GM12874 (cell line): ENCODE measurements at regions not wholly inside any gene's neighbourhood (a gene's known extent, or its start where the extent isn't known, plus 50 kb on each side); places are given as distances from the start of the nearest gene placed in this dataset.

Source experiments
- TF ChIP-seq, protein P1 (sequence below): IDR thresholded peaks from 2 replicates; pipeline ENCODE4 v1.5.1; 2011; ENCODE audit warnings: low read depth, mild to moderate bottlenecking, control low read depth, low read length, moderate library complexity; ENCODE audit not compliant: insufficient read depth

- TF ChIP-seq, protein P1, sequence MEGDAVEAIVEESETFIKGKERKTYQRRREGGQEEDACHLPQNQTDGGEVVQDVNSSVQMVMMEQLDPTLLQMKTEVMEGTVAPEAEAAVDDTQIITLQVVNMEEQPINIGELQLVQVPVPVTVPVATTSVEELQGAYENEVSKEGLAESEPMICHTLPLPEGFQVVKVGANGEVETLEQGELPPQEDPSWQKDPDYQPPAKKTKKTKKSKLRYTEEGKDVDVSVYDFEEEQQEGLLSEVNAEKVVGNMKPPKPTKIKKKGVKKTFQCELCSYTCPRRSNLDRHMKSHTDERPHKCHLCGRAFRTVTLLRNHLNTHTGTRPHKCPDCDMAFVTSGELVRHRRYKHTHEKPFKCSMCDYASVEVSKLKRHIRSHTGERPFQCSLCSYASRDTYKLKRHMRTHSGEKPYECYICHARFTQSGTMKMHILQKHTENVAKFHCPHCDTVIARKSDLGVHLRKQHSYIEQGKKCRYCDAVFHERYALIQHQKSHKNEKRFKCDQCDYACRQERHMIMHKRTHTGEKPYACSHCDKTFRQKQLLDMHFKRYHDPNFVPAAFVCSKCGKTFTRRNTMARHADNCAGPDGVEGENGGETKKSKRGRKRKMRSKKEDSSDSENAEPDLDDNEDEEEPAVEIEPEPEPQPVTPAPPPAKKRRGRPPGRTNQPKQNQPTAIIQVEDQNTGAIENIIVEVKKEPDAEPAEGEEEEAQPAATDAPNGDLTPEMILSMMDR, result no peak
These were observed 119.4 kb upstream of the ACO1 start for GRCh38 chr9:32265037-32265436.

DNA sequence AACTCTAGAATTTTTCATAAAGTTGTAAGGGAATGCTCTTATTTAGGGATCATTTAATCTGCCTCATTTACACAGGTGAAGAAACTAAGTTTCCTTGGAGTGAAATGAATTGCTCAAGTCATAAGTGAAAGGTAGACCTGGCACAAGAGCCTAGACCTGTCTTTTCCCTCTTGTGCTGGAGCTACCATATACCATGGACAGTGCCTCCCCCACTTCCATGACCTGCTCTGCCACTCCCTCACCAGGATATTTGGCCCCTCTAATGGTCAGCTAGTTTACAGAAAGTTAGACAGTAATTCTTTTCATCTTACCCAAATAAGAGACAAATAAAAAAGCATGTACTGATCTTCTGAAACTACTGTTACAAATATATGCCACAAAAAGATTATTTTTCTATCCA is 105.5 kb upstream of the ACO1 start:
- TF ChIP-seq, protein P1, result no peak

- TF ChIP-seq, protein P1, result no peak
These were observed 94.7 kb upstream of the ACO1 start for GRCh38 chr9:32289756-32290155.

DNA sequence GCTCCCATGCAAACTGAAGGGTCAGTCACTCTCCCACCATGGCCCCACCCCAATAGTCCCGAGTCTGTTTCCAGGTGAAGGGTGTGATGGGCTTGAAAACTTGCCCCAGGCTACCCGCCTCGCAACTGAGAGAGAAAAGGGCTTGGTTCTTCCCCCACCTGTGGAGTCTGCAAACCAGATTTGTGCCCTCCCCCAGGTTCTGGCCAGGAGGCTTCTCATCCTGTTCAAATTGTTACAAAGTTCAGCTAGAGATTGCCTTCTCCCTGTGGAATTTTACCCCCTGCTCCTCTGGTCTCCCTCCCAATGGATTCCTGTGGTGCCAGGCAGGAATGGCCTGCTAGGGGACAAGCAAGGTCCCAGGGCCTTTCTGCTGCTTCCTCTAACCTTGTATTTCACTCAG is 93.1 kb upstream of the ACO1 start:
- TF ChIP-seq, protein P1, result no peak

DNA sequence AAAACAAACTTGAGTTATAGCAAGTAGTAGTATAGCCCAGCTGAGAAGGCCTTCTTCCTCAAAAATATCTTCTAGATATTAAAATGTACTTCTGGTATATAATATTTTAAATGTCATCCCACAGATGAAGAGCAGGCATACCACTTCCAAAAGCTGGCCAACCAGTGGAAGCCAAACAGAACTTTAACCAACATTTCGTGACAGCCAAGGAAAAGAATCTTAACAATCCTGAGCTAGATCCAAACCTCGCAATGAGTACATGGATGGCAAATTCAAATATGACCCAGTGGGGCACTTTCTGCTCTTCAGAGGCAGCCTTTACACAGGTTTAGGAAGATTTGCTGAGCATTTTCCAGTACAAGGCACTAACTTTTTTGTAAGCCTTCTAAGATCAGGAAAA is 91.8 kb upstream of the ACO1 start:
- TF ChIP-seq, protein P1, result no peak

GRCh38 chr9:32293091-32293490 is 91.4 kb upstream of the ACO1 start:
- TF ChIP-seq, protein P1, result no peak

GRCh38 chr9:32294106-32294505 is 90.3 kb upstream of the ACO1 start:
- TF ChIP-seq, protein P1, result no peak

- TF ChIP-seq, protein P1, result no peak
These were observed 84.1 kb upstream of the ACO1 start for GRCh38 chr9:32300373-32300772.
